NCI-H524 (cell line): ENCODE measurements at regions not wholly inside any gene's neighbourhood (a gene's known extent, or its start where the extent isn't known, plus 50 kb on each side); places are given as distances from the start of the nearest gene placed in this dataset.
"Not testable (repeated sequence)": the region's sequence is repeated elsewhere in the genome, so short reads cannot be mapped to it uniquely, and the experiment has no call there.

ENCODE experiments used
- DNase-seq, 2 experiments: peaks; one replicate each; lab custom pipeline; 2025; lab: John Stamatoyannopoulos, UW

DNA sequence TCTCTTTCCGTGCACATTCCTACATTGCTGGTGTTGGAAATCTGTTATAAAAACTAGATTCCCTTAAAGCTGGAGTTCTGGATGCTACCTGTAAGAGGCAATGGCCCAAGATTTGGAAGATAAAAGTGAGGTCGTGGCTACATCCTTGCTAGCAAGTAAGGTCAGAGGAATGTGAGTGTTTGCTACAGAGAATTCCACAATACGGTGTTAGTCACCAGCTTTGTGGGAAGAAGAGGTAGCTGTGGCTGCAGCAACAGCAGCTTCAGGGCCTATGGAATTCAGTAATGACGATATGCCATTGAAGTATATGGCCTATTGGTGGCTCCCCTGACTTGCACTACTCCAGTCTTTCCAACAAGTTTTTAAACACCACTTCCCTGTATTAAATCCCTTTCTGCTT lies 227.7 kb upstream of the TMEM260 start:
- DNase-seq: no peak

DNA sequence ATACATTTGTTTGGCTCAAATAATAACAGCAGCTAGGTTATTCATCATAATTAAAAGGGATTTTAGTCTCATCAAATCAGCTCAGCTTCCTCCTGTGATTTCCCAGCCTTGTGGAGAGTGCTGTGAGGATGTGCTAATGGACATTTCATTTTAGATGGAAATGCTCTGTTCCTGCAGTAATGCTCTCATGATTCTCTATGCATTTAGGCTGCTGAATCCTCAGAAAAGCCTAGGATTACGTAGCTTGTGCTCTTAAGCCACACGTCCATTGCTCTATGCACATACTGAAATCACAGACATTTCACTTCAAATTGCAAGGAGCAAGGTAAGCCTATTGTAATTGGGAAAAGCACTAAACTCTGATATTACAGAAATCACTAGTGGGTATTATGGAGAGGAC lies 226.6 kb upstream of the TMEM260 start:
- no peak for DNase-seq

DNA sequence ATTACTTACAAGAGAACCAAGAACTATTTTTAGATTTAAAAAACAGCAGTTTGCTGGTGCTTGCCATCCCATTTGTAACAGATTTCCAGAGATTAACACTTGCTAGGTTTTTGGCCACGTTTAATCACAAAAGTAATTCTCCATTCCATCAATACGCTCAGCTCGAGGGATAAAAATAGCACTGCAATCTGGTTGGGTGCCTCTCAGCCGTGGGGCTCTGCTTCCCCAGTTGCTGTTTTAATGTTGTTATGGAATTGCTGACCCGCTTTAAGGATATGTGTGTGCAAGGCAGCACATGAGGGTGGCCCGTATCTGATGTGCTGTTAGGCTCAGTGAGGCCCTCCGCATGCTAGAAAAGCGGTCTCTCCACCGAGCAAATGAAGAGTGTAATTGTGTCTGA lies 222.2 kb upstream of the TMEM260 start:
- no peak for DNase-seq

DNA sequence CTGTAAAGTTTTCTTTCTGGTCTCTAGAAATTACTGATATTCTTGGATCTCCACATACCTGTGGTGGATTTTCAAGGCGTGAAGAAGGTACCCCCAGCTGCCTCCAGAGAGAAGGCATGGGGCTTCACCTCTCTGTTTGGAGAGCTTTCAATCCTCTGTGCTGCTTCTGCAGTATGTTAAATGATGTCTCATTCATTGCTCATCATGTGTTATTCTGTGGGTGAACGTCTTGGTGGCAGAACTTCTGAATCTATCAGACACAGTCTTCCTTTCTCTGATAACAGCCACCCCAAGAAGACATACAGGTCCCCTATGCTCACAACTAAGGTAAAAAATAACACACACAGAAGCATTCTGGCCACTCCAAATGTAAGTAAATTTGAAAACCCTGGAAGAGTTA lies 221.3 kb upstream of the TMEM260 start:
- DNase-seq: no peak

DNA sequence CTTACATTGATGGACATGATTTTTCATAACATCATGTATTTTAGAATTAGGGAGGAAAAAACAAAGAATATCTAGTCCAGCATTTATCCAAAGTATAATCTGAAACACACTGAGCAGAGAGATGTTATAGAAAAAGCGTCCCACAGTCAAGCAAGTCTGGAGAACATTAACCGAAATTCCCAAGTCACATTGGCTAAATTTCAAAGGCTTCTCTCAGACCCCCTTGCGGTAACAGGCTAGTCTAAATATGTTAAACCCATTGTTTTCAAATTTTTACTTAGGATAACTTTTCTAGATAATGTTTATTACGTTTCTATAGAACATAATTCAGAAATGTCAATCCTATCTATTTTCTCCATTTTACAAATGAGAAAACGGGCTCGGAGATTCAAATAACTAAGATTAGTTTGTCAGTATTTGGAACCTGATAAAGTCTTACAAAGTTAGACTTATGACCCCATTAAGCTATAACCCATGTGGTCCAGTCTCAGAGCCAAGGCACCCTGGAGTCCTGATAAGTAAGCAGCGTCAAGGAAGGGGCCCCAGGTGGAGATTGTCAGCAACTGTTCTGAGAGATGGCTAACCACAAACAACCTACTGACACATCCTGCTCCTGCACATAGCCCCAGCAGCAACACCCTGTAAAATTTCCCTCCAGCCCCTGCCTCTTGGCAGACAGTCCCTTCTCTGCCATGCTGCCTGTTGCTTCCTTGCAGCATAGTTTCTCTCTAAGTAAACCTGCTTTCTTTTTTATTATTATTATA lies 220.6 kb upstream of the TMEM260 start:
- no peak for DNase-seq

DNA sequence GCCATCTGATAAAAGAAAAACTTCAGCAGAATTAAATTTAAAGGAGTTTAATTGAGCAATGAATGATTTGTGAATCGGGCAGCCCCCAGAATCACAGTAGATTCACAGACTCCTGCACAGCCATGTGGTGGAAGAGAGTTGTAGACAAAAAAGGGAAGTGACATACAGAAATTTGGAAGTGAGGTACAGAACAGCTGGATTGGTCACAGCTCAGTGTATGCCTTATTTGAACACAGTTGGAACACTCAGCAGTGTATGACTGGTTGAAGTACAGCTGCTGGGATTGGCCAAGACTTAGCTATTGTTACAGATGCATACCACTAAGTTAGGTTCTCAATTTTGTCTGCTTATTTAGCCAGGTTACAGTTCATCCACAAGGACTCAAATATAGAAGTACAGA lies 213.9 kb upstream of the TMEM260 start:
- not testable (repeated sequence) for DNase-seq

DNA sequence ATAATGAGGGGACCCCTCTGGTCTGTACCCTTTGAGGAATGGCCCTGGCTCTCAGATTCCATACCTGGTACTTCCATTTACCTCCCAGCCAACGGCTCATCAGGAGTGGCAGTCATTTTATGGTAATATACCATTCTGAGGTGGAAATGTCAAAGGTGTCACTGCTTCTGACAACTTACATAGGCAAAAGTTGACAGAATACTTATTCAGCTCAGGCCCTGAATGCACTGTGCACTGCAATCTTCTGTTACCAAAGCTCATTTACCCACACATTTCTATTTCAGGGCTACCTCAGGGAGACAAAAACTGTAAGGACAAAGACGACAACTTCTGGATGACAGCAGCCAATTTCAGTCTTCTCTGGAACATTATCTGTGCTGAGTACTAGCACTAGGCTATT lies 212.2 kb upstream of the TMEM260 start:
- no peak for DNase-seq

DNA sequence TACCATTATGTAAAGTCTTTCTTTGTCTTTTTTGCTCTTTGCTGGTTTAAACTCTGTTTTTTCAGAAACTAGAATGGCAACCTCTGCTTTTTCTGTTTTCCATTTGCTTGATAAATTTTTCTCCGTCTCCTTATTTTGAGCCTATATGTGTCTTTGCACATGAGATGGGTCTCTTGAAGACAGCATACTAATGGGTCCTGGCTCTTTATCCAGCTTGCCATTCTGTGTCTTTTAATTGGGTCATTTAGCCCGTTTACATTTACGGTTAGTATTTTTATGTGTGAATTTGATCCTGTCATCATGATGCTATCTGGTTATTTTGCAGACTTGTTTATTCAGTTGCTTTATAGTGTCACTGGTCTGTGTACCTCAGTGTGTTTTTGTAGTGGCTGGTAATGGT lies 207.9 kb upstream of the TMEM260 start:
- no peak for DNase-seq

DNA sequence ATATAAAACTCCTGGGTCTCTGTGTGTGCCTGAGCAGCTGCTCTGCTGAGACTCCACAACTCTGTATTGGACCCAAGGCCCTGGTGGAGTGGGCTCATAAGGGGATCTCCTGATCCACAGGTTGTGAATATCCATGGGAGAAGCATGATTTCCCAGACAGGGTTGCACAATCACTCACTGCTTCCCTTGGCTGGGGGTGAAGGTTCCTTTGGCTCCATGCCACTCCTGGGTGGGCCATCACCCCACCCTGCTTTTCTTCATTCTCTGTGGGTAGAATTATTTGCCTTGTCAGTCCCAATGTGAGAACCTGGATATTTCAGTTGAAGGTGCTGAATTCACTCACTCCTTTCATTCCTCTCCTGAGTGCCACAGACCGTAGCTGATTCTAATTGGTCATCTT lies 205.2 kb upstream of the TMEM260 start:
- no peak for DNase-seq

DNA sequence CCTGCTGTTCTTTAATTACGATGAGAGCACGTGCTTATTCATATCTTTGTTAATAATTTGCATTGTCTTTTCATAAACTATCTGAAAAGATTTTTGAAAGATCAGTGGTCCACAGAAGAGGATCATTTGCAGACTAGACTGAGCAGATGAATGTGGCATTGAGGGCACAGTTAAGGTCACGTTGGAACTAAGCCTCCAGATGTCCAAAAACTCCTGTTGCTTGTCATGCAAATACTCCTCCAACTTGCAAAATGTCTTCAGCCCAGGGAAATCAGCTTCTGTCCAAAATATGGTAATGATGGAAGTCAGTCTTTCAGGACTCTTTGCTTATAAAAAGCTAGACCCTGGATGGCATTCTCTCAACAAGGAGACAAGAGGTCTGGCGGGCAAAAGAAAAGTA lies 201.6 kb upstream of the TMEM260 start:
- peak in 1 of 2 experiments; percentile 11 for DNase-seq

DNA sequence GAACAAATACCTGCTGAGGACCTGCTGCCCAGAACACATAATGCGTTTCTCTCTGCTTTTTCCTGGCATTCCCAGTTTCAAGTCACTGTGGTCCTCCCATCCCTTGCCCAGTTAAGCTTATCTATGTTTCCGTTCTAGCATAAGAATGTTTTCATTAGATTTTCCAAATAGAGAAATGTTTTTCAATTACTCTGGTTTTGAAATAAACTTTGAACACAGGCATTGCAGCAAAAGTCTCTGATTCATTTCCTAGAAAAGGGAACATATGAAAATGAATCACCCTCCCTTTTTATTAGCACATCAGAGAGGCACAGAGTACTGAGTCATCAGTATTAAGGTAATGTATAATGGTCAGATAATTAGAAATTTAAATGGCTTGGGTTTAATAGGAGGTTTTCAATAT lies 201.1 kb upstream of the TMEM260 start:
- DNase-seq: no peak

DNA sequence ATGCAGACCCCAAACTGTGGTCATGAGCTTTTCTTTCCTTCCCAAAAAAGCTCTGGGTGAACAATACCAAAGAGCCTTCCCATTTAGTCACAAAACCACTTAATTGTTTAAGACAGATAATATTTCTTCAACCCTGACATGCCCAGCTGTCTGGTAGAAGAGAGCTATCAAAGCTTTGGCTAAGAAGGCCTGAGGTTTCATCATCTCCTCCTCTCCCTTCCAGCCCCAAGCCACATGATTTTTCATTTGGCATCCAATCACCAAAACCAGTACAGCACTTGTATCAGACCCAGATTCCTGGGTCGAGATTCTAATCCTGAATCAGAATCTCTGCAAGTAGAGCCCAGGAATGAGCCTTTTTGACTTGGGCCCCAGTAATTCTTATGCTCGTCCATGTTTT lies 199.6 kb upstream of the TMEM260 start:
- DNase-seq: peak in 1 of 2 experiments; percentile 31

DNA sequence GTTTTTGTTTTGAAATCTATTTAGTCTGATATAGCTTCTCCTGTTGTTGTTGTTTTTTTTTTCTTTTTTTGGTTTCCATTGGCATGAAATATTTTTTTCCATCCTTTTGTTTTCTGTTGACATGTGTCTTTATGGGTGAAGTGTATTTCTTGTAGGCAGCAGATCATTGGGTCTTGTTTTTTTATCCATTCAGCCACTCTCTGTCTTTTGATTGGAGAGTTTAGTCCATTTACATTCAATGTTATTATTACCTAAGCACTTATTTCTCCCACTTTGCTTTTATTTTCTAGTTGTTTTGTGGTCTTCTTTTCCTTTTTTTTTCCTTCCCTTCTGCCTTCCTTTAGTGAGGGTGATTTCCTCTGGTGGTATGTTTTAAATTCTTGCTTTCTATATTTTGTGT lies 193.6 kb upstream of the TMEM260 start:
- no peak for DNase-seq

DNA sequence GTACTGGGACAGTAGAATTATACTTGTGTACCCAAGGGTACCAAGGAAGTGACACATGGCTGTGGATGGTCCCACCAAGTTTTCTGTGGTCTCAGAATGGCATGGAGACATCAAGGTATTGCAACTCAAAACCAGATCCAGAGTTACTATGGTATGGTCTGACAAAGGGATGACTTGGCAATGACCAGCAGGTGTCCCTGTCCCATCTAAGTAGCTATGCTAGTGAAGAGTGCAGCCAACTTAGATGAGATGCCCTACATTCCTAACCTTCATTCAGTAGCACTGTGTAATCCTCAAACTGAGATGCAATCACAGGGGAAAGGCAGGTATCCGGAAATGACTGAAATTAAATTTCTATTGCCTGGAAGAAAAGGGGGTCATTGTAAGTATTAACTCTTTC lies 188.7 kb upstream of the TMEM260 start:
- DNase-seq: no peak

DNA sequence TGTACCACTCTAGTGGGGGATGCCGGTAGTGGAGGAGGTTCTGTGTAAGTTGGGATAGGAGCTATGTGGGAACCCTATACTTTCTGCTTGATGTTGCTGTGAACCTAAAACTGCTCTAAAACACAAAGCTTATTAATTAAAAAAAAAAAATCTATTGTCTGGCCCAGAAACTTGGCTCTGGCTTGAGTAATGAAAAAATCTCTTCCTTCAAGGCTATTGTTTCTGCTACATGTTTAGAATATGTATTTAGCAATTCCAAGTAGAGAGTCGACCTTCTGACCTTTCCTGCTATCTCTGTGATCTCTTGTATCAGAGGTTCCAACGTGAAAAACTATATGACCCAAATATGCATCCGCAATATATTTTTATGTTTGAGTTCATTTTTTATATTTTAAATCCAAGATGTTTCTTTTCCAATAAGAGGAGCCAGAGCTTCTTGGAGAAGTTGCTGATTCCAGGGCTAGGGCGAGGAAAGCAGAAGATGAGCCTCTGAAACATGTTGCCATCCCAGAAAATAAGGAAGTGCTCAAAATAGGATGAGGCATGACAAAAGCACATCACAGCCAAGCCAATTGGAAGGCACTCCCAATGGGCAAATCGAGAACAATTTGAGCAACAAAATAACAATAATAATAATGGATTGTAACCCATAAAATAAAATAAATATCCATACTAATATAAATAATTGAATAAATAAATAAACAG lies 184.6 kb upstream of the TMEM260 start:
- DNase-seq: no peak

DNA sequence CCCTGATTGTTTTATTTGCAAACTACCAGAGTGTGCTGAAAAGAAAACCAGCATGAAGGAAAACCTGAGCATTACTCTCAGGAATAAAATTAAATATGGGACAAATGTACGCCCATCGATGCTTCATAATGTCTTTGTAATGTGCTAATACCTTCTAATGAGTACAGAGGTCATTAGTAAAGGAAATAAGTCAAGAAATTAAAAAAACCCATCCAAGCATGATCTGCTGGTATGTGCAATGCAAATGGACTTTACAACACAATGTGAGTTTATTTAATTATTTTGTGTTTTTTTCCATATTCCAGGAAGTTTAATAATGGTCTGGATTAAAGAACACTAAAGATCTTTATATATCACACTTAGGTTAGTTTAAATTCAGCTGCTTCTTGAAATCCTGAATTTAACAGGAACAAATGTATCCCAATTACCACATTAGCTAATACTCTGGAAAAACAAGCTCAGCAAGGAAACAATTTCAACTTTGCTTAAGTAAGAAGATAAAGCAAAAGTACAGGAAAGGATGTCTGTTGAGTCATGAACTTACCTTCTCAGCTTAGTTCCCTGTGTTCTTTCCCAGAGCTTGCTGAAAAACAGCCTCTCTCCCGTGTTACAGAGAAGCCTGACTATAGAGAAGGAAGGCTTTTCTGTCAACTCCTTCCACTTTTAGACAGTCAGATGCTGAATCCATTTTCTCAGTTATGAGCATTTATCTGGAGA lies 179.3 kb upstream of the TMEM260 start:
- no peak for DNase-seq

DNA sequence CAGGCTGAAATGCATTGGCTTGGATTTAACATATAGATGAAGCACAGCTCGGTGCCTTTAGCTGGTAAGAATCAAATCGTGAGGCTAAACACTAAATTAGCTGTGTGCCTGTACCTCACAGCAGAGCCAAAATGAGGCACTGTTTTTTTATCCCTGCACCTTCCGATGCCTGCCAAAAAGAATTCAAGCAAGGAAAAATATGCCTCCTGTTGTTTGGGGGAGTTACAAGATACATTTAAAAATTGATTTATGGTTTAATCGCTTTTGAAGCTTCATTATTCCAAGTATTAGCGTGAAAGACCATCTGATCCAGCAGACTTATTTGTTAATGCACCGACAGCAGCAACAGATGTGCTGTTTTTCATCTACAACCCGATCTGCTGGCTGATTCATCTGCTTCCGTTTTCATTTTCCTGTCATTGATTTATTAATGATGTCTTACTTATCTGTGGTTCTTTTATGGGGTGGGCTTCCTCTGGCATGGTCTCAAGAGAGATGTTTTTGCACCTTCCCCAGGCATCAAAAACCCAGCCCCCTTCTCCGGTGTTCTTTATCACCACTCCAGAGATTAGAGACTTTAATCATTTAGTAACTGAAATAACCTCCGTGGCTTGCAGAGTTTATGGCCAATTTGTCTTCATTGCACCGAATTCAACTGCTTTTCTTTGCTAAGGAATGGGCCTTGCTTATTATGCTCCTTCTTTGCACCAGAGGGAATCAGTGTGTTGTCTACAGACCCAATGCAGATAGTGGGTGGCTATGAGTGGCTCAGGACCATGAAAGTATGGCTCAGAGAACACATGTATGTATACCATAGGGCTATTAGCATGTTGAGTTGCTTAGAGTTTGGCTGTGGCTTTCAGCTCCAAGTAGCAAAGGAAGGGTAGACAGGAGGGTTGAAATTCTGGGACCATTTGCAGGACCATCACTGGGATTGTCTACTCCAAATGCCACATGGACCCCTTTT lies 166.8 kb upstream of the TMEM260 start:
- peak; percentile 56 to 95 for DNase-seq

DNA sequence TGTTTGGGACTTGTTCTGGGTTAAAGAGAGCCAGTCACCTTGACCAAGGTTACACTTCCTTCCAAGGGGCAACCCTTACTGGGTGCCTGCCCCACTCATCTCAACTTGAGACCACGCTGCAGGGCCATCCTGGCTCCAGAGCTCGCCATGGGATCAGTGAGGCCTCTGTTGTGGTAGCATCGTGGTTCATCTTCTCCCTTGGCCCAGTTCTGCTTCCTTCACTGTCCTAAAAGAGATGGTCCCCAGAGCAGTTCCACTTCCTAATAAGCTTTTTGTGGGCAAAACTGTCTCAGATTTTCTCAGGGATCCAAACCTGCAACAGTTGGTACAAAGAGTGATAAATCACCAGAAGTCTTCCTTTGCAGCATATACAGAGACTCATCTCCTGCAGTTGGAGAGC lies 165.9 kb upstream of the TMEM260 start:
- no peak for DNase-seq

DNA sequence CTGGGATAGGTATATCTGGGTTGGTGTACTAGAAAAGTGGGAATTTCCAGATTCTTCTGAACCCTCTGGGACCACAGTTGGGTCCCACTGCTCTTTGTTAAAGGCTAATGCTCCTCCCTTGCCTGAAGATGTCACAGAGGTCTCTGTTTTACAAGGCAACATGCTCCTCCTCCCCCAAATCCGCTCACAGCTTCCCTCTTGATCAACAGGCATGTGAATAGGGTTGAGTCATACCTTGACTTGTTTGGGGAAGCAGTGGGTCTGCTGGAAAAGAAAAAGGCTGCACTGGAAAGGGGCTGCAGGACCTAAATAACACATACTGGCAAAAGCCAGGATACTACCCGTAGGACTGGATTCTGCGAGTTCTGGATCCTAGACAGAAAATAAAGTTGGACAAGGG lies 165.4 kb upstream of the TMEM260 start:
- DNase-seq: no peak

DNA sequence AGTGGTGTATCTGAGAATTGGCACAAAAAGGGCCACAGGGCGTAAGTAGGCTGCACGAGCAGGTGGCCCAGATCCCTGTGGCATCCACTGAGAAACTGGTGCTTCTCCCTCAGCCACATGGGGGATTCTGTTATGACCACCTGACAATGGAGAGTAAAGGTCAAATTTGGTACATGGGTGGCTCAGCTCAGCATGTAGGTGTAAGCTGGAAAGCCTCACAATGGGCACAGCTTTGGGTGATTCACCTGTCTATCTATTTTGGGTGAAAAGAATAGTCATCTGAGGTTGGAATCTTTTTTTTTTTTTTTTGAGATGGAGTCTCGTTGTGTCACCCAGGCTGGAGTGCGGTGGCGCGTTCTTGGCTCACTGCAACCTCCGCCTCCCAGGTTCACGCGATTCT lies 163.4 kb upstream of the TMEM260 start:
- no peak for DNase-seq

DNA sequence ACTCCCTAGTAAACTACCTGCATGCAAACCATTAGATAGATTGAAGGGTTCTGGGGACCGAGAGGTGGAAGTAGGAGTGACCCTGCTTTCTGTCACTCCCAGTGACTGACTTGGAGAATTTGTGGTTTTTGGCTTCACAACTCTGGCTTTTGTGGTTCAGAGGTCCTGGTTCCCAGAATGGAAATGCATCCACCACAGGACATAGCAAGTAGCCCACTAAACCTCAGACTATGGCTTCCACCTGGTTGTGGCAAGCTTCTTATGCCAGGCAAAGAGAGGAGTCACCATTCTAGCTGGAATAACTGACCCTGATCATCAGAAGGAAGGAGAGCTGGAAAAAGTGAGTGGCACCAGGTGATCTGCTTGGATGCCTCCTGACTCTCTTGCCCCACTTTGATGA lies 162.4 kb upstream of the TMEM260 start:
- no peak for DNase-seq

DNA sequence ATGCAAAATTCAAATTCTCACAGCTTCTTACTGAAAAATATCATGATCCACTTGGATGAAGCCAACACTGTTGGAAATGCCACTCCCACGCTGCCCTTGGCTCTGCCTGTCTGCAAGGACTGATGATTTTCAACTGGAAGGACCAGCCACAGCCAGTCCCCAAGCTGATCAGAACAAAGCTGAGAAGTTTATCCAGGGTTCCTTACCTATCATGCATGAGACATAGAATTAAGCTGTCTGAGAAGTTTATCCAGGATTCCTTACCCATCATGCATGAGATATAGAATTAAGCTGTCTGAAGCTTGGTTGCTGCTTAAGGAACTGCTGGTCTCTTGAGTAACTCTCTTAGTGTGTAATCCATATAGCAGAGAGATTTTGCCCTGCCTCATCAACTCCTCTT lies 159.8 kb upstream of the TMEM260 start:
- DNase-seq: no peak
